ENCODE measurements at regions not wholly inside any gene's neighbourhood (a gene's known extent, or its start where the extent isn't known, plus 50 kb on each side); places are given as distances from the start of the nearest gene placed in this dataset.

DNA sequence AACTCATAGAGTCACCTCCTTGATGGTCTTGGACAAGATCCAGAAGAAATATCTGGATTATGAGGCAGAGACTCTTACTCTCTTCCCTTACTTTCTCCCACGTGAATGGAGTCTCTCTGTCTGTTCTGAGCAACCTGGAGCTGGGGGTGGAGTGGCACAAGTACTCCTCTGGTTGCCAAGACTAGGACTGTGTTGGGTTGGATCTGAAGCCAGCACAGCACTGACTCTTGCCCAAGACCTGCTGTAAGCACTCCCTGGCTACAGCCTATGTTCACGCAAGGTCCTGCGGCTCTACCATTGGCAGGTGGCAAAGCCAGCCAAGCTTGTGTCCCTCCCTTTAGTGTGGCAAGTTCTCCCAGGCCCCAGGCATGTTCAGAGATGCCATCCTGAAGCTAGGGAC is 488.2 kb upstream of the NRG3 start:
- no peak overlapping the region for H3K4me2 ChIP-seq (ENCODE audit: low read length)
- no peaks in the 10 kb centered on the region for H3K27me3 ChIP-seq (ENCODE audit: control insufficient read depth, low read length)
- H3K9me3 ChIP-seq (ENCODE audit: control insufficient read depth, insufficient read depth, low read length) = no peaks in the 10 kb centered on the region
- no peak for TF ChIP-seq EZH2phosphoT487 (IDR thresholded peaks at IDR 0.05; ENCODE audit: borderline replicate concordance, low read length)
- TF ChIP-seq, protein P1, sequence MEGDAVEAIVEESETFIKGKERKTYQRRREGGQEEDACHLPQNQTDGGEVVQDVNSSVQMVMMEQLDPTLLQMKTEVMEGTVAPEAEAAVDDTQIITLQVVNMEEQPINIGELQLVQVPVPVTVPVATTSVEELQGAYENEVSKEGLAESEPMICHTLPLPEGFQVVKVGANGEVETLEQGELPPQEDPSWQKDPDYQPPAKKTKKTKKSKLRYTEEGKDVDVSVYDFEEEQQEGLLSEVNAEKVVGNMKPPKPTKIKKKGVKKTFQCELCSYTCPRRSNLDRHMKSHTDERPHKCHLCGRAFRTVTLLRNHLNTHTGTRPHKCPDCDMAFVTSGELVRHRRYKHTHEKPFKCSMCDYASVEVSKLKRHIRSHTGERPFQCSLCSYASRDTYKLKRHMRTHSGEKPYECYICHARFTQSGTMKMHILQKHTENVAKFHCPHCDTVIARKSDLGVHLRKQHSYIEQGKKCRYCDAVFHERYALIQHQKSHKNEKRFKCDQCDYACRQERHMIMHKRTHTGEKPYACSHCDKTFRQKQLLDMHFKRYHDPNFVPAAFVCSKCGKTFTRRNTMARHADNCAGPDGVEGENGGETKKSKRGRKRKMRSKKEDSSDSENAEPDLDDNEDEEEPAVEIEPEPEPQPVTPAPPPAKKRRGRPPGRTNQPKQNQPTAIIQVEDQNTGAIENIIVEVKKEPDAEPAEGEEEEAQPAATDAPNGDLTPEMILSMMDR (IDR thresholded peaks at IDR 0.05; ENCODE audit: low read depth, low read length, poor library complexity, severe bottlenecking) = no peak
- H3K4me3 ChIP-seq (ENCODE audit: low read length) = no peak overlapping the region
- H3K27ac ChIP-seq (ENCODE audit: low read depth, low read length) = no peak overlapping the region
- no peaks in the 10 kb centered on the region for H3K4me1 ChIP-seq (ENCODE audit: control insufficient read depth, low read length)
- no peaks in the 10 kb centered on the region for H3K79me2 ChIP-seq (ENCODE audit: control insufficient read depth, low read length)
- no peaks in the 10 kb centered on the region for H3K36me3 ChIP-seq (ENCODE audit: control insufficient read depth, low read length)
- H3K9me2 ChIP-seq (replicated peaks; ENCODE audit: control insufficient read depth, low read length) = no peaks in the 10 kb centered on the region
- H3F3A ChIP-seq (ENCODE audit: control insufficient read depth, insufficient read depth) = no peaks in the 10 kb centered on the region
- no peaks in the 10 kb centered on the region for H4K20me1 ChIP-seq (ENCODE audit: control insufficient read depth, insufficient read depth, low read depth, low read length)

DNA sequence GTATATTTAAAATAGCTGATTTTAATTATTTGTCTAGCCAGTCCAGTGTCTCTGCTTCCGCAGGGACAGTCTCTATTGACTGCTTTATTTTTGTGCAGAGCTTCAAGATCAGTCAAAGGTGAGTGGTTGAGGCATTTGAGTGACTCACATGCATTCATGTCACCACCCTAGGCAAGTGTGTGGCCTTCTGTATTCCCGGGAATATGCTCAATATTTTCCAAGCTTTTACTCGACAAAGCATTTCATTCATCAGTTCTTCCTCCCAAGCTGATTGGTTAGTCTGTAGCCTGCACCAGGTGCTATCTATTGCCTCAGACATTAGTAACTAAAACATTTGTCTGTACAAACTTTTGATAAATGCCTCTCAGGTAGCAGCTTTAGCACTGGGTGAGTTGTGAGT is 471.5 kb upstream of the NRG3 start:
- no peak overlapping the region for H3K27ac ChIP-seq (ENCODE audit: low read depth, low read length)
- no peaks in the 10 kb centered on the region for H3F3A ChIP-seq (ENCODE audit: control insufficient read depth, insufficient read depth)
- H3K4me2 ChIP-seq (ENCODE audit: low read length) = no peak overlapping the region
- no peak for TF ChIP-seq EZH2phosphoT487 (IDR thresholded peaks at IDR 0.05; ENCODE audit: borderline replicate concordance, low read length)
- TF ChIP-seq, protein P1 (IDR thresholded peaks at IDR 0.05; ENCODE audit: low read depth, low read length, poor library complexity, severe bottlenecking) = no peak
- H3K79me2 ChIP-seq (ENCODE audit: control insufficient read depth, low read length) = no peaks in the 10 kb centered on the region
- H3K36me3 ChIP-seq (ENCODE audit: control insufficient read depth, low read length) = no peaks in the 10 kb centered on the region
- no peaks in the 10 kb centered on the region for H4K20me1 ChIP-seq (ENCODE audit: control insufficient read depth, insufficient read depth, low read depth, low read length)
- H3K9me3 ChIP-seq (ENCODE audit: control insufficient read depth, insufficient read depth, low read length) = no peaks in the 10 kb centered on the region
- H3K4me3 ChIP-seq (ENCODE audit: low read length) = no peak overlapping the region
- H3K27me3 ChIP-seq (ENCODE audit: control insufficient read depth, low read length) = no peaks in the 10 kb centered on the region
- H3K4me1 ChIP-seq (ENCODE audit: control insufficient read depth, low read length) = no peaks in the 10 kb centered on the region
- H3K9me2 ChIP-seq (replicated peaks; ENCODE audit: control insufficient read depth, low read length) = no peaks in the 10 kb centered on the region

DNA sequence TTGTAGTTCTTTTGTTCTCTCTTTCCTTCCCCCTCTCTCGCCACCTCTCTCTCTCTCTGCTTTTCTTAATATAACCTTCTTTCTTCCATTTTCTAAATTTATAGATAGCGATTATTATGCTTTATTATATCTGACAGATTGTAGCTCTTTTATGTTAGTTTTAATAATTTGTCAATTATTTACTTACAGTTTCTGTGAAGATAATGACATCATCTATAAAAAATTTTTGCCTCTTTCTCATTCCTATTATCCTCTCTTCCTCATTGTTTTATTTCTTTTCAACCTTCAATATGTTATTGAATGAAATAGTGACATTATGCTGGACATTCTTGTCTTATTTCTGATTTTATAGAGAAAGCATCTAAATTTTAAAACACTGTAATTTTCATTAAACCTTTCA is 469.6 kb upstream of the NRG3 start:
- H3K27me3 ChIP-seq (ENCODE audit: control insufficient read depth, low read length) = no peaks in the 10 kb centered on the region
- no peaks in the 10 kb centered on the region for H4K20me1 ChIP-seq (ENCODE audit: control insufficient read depth, insufficient read depth, low read depth, low read length)
- TF ChIP-seq, protein P1 (IDR thresholded peaks at IDR 0.05; ENCODE audit: low read depth, low read length, poor library complexity, severe bottlenecking) = no peak
- no peak for TF ChIP-seq EZH2phosphoT487 (IDR thresholded peaks at IDR 0.05; ENCODE audit: borderline replicate concordance, low read length)

DNA sequence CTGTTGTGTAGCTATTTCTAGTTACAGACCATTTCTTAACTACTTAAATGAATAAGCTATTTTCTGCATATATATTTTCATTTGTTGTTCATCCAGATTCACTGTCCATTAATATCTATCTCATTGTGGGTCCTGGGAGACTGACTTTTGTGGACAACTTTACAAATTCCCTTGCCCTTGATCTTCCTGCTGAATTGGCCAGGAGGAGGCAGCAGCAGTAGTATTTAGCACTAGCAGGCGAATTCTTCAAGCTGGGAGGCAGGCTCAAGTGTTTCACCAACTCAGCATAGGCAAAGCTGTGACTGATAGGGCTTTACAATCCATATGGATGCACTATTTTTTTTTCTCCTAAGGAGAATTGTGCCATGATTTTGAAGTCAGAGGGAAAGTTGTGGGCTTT is 461.0 kb upstream of the NRG3 start:
- Histone ChIP-seq H3K27ac (ENCODE audit: low read depth, low read length) (no peak overlapping the region), H3K79me2 (ENCODE audit: control insufficient read depth, low read length) (no peaks in the 10 kb centered on the region), H3K9me2 (replicated peaks; ENCODE audit: control insufficient read depth, low read length) (no peaks in the 10 kb centered on the region), H3K36me3 (ENCODE audit: control insufficient read depth, low read length) (no peaks in the 10 kb centered on the region), H3F3A (ENCODE audit: control insufficient read depth, insufficient read depth) (no peaks in the 10 kb centered on the region), H3K4me1 (ENCODE audit: control insufficient read depth, low read length) (no peaks in the 10 kb centered on the region), H3K27me3 (ENCODE audit: control insufficient read depth, low read length) (no peaks in the 10 kb centered on the region), H3K4me2 (ENCODE audit: low read length) (no peak overlapping the region), H4K20me1 (ENCODE audit: control insufficient read depth, insufficient read depth, low read depth, low read length) (no peaks in the 10 kb centered on the region), H3K4me3 (ENCODE audit: low read length) (no peak overlapping the region), H3K9me3 (ENCODE audit: control insufficient read depth, insufficient read depth, low read length) (no peaks in the 10 kb centered on the region)
- TF ChIP-seq EZH2phosphoT487 (IDR thresholded peaks at IDR 0.05; ENCODE audit: borderline replicate concordance, low read length) = no peak
- TF ChIP-seq, protein P1 (IDR thresholded peaks at IDR 0.05; ENCODE audit: low read depth, low read length, poor library complexity, severe bottlenecking) = no peak

More for the DNA sequence above, 469.6 kb upstream of the NRG3 start:
- no peaks in the 10 kb centered on the region for H3K9me3 ChIP-seq (ENCODE audit: control insufficient read depth, insufficient read depth, low read length)
- H3K36me3 ChIP-seq (ENCODE audit: control insufficient read depth, low read length) = no peaks in the 10 kb centered on the region
- H3K4me2 ChIP-seq (ENCODE audit: low read length) = no peak overlapping the region
- no peaks in the 10 kb centered on the region for H3K9me2 ChIP-seq (replicated peaks; ENCODE audit: control insufficient read depth, low read length)
- H3K4me3 ChIP-seq (ENCODE audit: low read length) = no peak overlapping the region
- no peaks in the 10 kb centered on the region for H3K79me2 ChIP-seq (ENCODE audit: control insufficient read depth, low read length)
- H3F3A ChIP-seq (ENCODE audit: control insufficient read depth, insufficient read depth) = no peaks in the 10 kb centered on the region
- no peak overlapping the region for H3K27ac ChIP-seq (ENCODE audit: low read depth, low read length)
- no peaks in the 10 kb centered on the region for H3K4me1 ChIP-seq (ENCODE audit: control insufficient read depth, low read length)

All from DOHH2 (cell line).